AG04450 (cell line): ENCODE measurements at regions not wholly inside any gene's neighbourhood (a gene's known extent, or its start where the extent isn't known, plus 50 kb on each side); places are given as distances from the start of the nearest gene placed in this dataset.

Source experiments
- CTCF ChIA-PET: fragments of 300-600, 350-600 bp; formaldehyde crosslinking; extraction: SDS; loops from one replicate; lab custom pipeline; 2022; ENCODE audit warnings: antibody characterized with exemption, inconsistent platforms; lab: Charles Lee
- POLR2A ChIA-PET: fragments of 350-600 bp; formaldehyde crosslinking; extraction: SDS; loops from one replicate; lab custom pipeline; 2021; ENCODE audit warnings: antibody characterized with exemption, inconsistent platforms; lab: Yijun Ruan, JAX
- DNase-seq: peaks from one replicate; pipeline ENCODE4 v3.0.0-alpha.2; 2011; ENCODE audit warnings: low read depth, low spot score
- H3K27ac ChIP-seq: one replicate; pipeline ENCODE4 v1.5.1; 2012; ENCODE audit warnings: low read depth, low read length, control low read depth
- H3K27me3 ChIP-seq: one replicate; pipeline ENCODE4 v1.6.0; 2012; ENCODE audit warnings: low read length; ENCODE audit not compliant: control insufficient read depth, insufficient read depth
- H3K4me3 ChIP-seq: 2 replicates; pipeline ENCODE4 v1.5.1; 2011; ENCODE audit warnings: mild to moderate bottlenecking, low read depth, low read length, control low read depth
- H3K9me3 ChIP-seq: 2 replicates; pipeline ENCODE4 v1.5.1; 2012; ENCODE audit warnings: low read length; ENCODE audit not compliant: control insufficient read depth, insufficient read depth
- TF ChIP-seq, protein P1 (sequence below): IDR thresholded peaks from 2 replicates; pipeline ENCODE4 v1.5.1; 2011; ENCODE audit warnings: low read depth, low read length, control low read depth, inconsistent platforms

DNA sequence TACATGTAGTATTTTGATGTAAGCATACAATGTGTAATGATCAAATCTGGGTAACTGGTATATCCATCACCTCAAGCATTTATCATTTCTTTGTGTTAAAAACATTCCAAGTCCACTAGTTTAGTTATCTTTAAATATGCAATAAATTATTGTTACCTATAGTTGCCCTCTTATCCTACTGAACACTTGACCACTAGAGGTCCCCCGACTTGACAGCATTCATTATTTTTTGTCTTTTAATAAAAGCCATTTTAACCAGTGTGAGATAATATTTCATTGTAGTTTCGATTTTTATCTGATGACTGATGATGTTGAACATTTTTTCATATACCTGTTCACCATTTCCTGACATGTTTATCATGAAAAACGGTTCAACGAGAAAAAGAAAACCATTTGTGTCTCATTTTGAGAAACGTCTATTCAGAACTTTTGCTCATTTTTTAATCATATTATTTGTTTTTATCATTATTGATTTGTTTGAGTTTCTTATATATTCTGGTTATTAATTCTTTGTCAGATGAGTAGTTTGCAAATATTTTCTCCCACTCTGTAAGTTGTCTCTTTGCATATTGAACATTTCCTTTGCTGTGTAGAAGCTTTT is 199.0 kb upstream of the CXXC4 start:
- no peak for DNase-seq
- CTCF ChIA-PET = interaction anchor here (1.2 kb wide), 1 partner anchor 167 kb away, joined by 10 read pairs; no protein-coding TSS in a partner anchor

DNA sequence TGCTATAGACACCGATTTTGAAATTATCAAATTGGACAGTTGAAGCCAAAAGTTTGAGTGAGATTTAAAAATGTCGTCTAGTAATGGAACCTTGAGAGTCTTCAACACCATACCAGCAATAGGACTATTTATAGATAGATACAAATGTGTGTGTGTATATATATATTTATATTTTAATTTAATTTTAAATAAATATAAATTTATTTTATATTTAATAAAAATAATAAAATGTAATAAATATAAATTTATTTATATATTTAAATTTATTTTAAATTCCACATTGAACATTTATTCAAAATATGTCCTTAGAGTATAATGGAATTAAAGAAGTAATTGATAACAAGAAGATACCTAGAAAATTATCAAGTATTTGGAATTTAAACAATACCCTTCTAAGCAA is 221.9 kb upstream of the CXXC4 start:
- H3K27me3 ChIP-seq = no peaks in the 10 kb centered on the region
- H3K9me3 ChIP-seq = no peaks in the 10 kb centered on the region
- no peak overlapping the region for H3K27ac ChIP-seq
- CTCF ChIA-PET = no interaction called here
- DNase-seq = no peak
- no peak overlapping the region for H3K4me3 ChIP-seq
- TF ChIP-seq, protein P1, sequence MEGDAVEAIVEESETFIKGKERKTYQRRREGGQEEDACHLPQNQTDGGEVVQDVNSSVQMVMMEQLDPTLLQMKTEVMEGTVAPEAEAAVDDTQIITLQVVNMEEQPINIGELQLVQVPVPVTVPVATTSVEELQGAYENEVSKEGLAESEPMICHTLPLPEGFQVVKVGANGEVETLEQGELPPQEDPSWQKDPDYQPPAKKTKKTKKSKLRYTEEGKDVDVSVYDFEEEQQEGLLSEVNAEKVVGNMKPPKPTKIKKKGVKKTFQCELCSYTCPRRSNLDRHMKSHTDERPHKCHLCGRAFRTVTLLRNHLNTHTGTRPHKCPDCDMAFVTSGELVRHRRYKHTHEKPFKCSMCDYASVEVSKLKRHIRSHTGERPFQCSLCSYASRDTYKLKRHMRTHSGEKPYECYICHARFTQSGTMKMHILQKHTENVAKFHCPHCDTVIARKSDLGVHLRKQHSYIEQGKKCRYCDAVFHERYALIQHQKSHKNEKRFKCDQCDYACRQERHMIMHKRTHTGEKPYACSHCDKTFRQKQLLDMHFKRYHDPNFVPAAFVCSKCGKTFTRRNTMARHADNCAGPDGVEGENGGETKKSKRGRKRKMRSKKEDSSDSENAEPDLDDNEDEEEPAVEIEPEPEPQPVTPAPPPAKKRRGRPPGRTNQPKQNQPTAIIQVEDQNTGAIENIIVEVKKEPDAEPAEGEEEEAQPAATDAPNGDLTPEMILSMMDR = no peak
- POLR2A ChIA-PET = no interaction called here

More for the DNA sequence above, 199.0 kb upstream of the CXXC4 start:
- POLR2A ChIA-PET = no interaction called here
- Histone ChIP-seq H3K27ac (no peak overlapping the region), H3K4me3 (no peak overlapping the region), H3K9me3 (no peaks in the 10 kb centered on the region), H3K27me3 (no peaks in the 10 kb centered on the region)
- TF ChIP-seq, protein P1 = peak; percentile 59

DNA sequence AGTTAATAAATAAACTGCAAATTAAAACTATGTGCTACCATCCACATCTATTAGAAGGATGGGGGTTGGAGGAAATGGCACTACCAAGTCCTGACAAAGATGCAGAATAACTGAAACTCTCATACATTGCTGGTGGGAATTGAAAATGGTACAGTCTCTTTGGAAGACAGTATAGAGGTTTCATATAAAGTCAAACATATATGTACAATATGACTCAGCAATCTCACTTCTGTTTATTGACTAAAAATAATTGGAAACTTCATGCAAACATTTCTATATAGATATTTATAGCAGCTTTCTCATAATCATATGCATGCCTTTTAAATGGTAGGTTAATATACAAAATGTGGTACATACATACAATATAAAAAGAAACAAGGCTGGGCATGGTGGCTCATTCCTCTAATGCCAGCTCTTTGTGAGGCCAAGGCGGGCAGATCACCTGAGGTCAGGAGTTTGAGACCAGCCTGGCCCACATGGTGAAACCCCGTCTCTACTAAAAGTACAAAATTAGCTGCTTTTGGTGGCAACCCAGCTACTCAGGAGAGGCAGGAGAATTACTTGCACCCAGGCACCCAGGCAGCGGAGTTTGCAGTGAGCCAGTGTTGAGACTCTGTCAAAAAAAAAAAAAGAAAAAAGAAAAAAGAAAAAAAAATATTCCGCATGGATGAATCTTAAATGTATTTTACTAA is 225.0 kb upstream of the CXXC4 start:
- TF ChIP-seq, protein P1 = no peak
- Histone ChIP-seq H3K27me3 (no peaks in the 10 kb centered on the region), H3K4me3 (no peak overlapping the region), H3K9me3 (no peaks in the 10 kb centered on the region), H3K27ac (no peak overlapping the region)
- CTCF ChIA-PET = interaction anchor here (0.7 kb wide), 1 partner anchor 9 kb away, joined by 4 read pairs; no protein-coding TSS in a partner anchor
- POLR2A ChIA-PET = no interaction called here
- DNase-seq = no peak

DNA sequence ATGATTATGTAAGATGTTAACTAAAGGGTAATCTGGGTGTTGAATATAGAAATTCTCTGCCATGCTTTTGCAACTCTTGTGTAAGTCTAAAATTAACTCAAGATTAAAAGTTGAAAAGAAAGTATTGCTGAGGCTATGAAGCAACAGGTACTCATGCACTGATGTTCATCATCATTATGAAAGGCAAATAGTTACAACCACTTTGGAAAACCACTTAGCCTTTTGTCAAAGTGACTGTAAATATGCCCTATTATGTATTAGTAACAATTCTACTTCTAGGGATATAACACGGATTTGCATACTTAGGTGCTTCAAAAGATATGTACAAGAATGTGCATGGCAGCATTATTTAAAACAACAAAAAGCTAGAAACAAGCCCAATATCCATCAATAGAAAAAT is 227.8 kb upstream of the CXXC4 start:
- ChIA-PET POLR2A (no interaction called here), CTCF (no interaction called here)
- Histone ChIP-seq H3K27ac (no peak overlapping the region), H3K27me3 (no peaks in the 10 kb centered on the region), H3K9me3 (no peaks in the 10 kb centered on the region), H3K4me3 (no peak overlapping the region)
- TF ChIP-seq, protein P1 = no peak
- no peak for DNase-seq

DNA sequence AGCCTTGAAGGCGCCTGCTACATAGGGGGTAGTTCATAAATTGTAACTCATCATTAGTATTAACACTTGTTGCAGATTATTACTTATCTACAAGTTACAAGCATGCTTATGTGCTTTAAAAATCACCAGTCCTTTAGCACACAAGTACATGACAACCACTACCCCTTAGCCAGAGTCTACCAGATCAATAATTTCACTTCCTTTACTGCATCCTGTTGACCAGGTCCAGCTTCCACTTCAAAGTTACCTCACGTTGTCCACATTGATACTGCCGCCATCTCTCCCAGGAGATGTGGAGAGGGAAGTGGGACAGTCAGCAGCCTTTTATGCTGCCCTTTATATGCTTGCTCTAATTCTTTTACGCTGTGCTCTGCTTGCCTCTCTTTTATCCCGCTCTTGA is 231.3 kb upstream of the CXXC4 start:
- TF ChIP-seq, protein P1 = no peak
- DNase-seq = no peak

More for the DNA sequence above, 231.3 kb upstream of the CXXC4 start:
- POLR2A ChIA-PET = no interaction called here
- H3K27ac ChIP-seq = no peak overlapping the region
- no peaks in the 10 kb centered on the region for H3K27me3 ChIP-seq
- no peaks in the 10 kb centered on the region for H3K9me3 ChIP-seq
- H3K4me3 ChIP-seq = no peak overlapping the region
- CTCF ChIA-PET = no interaction called here
